ENCODE measurements at regions not wholly inside any gene's neighbourhood (a gene's known extent, or its start where the extent isn't known, plus 50 kb on each side); places are given as distances from the start of the nearest gene placed in this dataset.
A peak's percentile ranks its signal among the peaks of the same experiment; 100 is the strongest.
"Not testable (repeated sequence)": the region's sequence is repeated elsewhere in the genome, so short reads cannot be mapped to it uniquely, and the experiment has no call there.

- no peak for DNase-seq (ENCODE audit: low read depth in 2 of 3, low spot score in 2 of 3)
Observed at GRCh38 chr22:27312966-27313855, 488.3 kb downstream of the MN1 start.

DNA sequence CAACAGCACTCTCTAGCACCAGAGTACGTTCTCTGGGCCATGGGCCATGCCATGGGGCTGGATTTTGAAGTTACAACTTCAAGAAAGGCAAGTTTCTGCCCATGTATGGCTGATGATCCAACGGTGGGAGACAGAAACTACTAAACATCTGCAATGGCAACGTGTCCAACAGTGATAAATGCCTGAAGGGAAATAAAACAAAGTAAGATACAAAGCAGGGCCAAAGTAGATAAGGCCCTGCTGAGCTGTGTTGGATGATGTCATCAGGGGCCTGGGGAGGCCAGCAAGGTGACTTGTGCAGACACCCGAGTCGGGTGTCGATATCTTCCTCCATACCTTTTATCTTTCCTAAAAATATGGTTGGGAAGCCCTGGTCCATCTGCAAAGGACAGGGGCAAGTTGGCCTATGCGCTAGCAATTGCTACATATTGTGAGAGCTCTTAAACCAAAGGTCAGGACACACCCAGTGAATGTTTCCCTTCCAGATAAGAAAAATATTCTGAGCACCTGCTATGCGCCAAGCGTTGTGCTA is 487.2 kb downstream of the MN1 start:
- DNase-seq (ENCODE audit: low read depth in 2 of 3, low spot score in 2 of 3), result peak in 2 of 3 donors; percentile 51 to 61

- no peak for DNase-seq (ENCODE audit: low read depth in 2 of 3, low spot score in 2 of 3)
Observed at GRCh38 chr22:27315833-27316232, 485.7 kb downstream of the MN1 start.

DNA sequence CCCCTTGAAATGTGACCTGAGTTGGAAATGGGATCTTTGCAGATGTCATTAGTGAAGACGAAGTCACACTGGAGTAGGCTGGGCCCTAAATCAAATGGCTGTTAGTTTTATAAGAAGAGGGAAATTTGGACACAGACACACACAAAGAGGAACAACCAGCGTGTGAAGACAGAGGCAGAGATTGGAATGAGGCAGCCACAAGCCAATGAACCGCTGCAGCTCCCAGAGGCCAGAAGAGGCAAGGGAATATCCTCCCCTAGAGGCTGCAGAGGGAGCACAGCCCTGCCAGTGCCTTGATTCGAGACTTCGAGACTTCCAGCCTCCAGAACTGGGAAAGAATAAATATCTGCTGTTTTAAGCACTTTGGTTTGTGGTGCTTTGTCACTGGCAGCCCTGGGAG is 484.5 kb downstream of the MN1 start:
- no peak for DNase-seq (ENCODE audit: low read depth in 2 of 3, low spot score in 2 of 3)

- DNase-seq (ENCODE audit: low read depth in 2 of 3, low spot score in 2 of 3), result peak in 1 of 3 donors; percentile 57
Observed at GRCh38 chr22:27317971-27318428, 483.6 kb downstream of the MN1 start.

- peak in 1 of 3 donors; percentile 60 for DNase-seq (ENCODE audit: low read depth in 2 of 3, low spot score in 2 of 3)
Observed at GRCh38 chr22:27318516-27318915, 483.0 kb downstream of the MN1 start.

DNA sequence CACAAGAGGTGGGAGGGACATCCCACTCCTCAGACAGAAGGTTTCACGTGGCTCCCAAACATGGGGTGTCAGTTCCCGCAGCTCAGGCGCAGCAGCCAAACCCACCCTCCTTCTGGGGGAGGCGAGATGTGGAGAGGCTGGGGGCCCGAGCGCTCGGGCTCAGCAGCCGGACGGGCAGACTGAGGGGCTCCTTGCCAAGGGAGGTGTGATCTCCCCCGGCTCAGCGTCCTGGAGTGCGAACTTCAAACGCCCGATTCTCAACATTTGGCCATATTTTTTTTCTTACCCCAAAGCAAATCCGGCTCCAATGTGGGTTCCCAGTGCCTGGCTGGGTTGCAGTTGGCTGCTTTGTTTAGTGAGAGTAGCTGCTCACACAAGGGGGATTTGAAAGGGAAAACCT is 477.9 kb downstream of the MN1 start:
- DNase-seq (ENCODE audit: low read depth in 2 of 3, low spot score in 2 of 3), result no peak

GRCh38 chr22:27324908-27325307 is 476.6 kb downstream of the MN1 start:
- not testable (repeated sequence) for DNase-seq (ENCODE audit: low read depth in 2 of 3, low spot score in 2 of 3)

- DNase-seq (ENCODE audit: low read depth in 2 of 3, low spot score in 2 of 3), result no peak
Observed at GRCh38 chr22:27327497-27327896, 474.1 kb downstream of the MN1 start.

- no peak for DNase-seq (ENCODE audit: low read depth in 2 of 3, low spot score in 2 of 3)
Observed at GRCh38 chr22:27327981-27328721, 473.4 kb downstream of the MN1 start.

GRCh38 chr22:27329131-27329850 is 472.3 kb downstream of the MN1 start:
- DNase-seq (ENCODE audit: low read depth in 2 of 3, low spot score in 2 of 3), result peak in 2 of 3 donors; percentile 49 to 64

GRCh38 chr22:27329966-27330645 is 471.4 kb downstream of the MN1 start:
- no peak for DNase-seq (ENCODE audit: low read depth in 2 of 3, low spot score in 2 of 3)

GRCh38 chr22:27331526-27332281 is 469.9 kb downstream of the MN1 start:
- DNase-seq (ENCODE audit: low read depth in 2 of 3, low spot score in 2 of 3), result peak in 2 of 3 donors; percentile 54 to 66

- DNase-seq (ENCODE audit: low read depth in 2 of 3, low spot score in 2 of 3), result no peak
Observed at GRCh38 chr22:27335102-27335660, 466.4 kb downstream of the MN1 start.

DNA sequence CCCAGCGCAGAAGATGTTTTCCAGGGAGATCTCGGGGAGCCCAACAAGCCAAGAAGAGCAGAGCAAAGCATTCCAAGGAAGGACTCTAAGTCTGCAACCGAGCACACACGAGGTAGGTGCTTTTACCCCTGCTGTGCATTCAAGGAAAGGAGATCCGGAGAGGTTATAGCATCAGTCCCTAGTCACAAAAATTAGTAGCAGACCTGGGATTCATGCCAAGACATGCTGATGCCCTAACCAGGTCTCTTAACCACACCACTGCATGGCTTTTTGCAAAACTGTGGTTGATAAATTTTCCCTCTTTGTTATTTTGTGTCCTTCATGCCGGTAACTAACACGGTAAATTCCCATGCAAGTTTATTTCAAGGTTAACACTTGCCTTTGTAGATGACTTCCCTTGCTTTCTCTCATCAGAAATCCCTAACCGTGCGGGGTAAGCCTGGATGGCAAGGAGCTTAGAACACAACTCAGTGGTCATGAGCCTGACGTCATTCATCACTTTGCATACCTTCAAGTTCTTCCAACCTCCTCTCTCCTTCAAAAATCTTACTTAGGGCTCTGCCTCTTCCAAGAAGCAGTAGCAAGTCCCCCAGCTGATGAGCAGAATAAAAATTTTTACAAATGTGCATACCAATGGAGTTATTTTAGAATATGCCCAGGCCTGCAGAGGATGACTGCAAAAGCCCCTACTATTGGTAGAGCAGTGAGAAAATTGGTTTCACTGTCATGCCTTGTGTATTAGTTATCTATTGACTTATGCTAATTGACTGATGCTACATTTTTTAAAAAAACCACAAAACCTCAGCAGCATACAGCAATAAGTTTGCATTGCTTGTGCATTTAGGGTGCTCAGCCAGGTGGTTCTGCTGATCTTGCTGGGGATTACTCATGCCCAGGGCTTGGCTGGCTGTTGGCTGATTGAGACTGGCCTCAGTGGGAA is 465.1 kb downstream of the MN1 start:
- no peak for DNase-seq (ENCODE audit: low read depth in 2 of 3, low spot score in 2 of 3)

DNA sequence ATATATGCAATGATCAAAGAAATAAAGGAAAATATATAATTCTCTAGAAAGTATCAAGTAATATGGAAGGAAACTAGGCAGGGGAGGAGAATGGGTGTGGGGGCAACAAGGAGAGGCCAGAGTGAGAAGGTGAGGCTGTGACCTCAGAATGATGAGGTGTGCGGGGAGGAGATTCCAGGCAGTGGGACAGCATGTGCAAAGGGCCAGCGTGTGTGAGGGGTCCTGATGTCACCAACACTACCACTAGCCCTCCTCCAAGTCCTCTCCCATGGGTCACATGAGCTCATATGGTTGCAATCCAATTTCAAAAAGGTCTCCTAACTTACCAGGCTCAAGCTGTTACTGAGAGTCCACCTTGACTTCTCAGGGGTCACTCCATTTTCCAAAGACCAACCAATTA is 463.9 kb downstream of the MN1 start:
- DNase-seq (ENCODE audit: low read depth in 2 of 3, low spot score in 2 of 3), result no peak

DNA sequence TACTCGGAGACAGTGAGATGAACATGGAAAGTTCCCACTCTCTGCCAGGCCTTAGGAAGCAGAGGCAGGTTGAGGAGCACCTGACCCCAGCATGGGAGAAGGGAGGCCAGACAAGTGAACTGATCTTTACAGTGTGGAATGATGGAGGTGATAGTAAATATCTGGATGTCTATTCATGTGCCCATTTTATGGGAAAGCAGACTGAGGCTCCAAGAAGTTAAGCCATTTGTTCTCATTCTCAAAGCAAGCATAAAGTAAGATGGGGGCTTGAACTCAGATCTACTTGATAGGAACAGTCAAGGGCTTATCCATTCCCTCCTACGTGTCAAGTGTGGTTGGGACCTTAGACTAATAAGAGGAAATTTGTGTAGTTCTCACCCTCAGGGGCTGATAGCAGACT is 461.5 kb downstream of the MN1 start:
- no peak for DNase-seq (ENCODE audit: low read depth in 2 of 3, low spot score in 2 of 3)

- no peak for DNase-seq (ENCODE audit: low read depth in 2 of 3, low spot score in 2 of 3)
Observed at GRCh38 chr22:27344546-27344945, 457.0 kb downstream of the MN1 start.

Data from hematopoietic multipotent progenitor cell (in vitro differentiated cells).